Activated T-cell treated with anti-CD3 and anti-CD28 coated beads, Interleukin-2, amount 50 U/mL, for 48 hours (primary cell): ENCODE measurements at regions not wholly inside any gene's neighbourhood (a gene's known extent, or its start where the extent isn't known, plus 50 kb on each side); places are given as distances from the start of the nearest gene placed in this dataset.

Source experiments
- DNase-seq, 2 experiments: peaks; one replicate each; pipeline ENCODE4 v3.0.0-alpha.2; 2020

- DNase-seq: peak; percentile 48 to 54
These were observed 154.6 kb upstream of the GDF10 start for GRCh38 chr10:47145290-47145934.

DNA sequence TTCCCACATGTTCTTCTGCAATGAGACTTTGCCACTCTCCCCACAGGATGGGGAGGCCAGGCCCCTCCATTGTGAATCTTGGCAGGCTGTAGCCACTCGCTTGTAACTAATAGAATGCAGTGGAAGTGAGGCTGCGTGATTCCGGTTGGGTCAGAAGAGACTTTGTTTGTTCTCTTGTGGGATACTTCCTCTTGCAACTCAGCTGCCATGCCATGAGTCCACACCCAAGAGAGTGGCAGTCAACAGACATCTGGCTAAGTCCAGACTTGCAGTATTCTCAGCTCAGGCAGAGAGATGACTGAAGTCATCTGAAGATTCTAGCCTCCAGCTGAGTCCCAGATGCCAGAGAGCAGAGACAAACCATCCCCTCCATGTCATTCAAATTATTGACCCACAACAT is 153.4 kb upstream of the GDF10 start:
- no peak for DNase-seq

- DNase-seq: no peak
These were observed 152.8 kb upstream of the GDF10 start for GRCh38 chr10:47147186-47147585.

- DNase-seq: no peak
These were observed 149.4 kb upstream of the GDF10 start for GRCh38 chr10:47150581-47150980.

- no peak for DNase-seq
These were observed 148.1 kb upstream of the GDF10 start for GRCh38 chr10:47151920-47152319.

GRCh38 chr10:47152861-47153349 is 147.1 kb upstream of the GDF10 start:
- peak in 1 of 2 experiments; percentile 31 for DNase-seq

DNA sequence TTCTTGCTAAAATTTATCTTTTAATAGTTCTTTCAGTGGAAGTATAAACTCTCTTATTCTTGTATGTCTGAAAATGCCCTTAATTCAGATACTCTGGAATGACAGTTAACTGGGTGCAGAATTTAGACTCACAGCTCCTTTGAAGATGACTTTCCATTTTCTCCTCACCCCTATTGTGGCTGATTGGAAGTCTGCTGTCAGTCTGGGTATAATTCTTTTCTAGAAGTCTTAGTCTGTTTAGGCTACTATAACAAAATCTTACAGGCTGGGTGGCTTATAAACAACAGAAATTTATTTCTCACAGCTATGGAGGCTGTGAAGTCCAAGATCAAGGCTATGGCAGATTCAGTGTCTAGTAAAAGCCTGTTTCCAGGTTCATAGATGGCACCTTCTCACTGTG is 145.2 kb upstream of the GDF10 start:
- no peak for DNase-seq

- no peak for DNase-seq
These were observed 143.1 kb upstream of the GDF10 start for GRCh38 chr10:47156873-47157272.

- no peak for DNase-seq
These were observed 141.6 kb upstream of the GDF10 start for GRCh38 chr10:47158116-47159071.

- DNase-seq: no peak
These were observed 140.4 kb upstream of the GDF10 start for GRCh38 chr10:47159361-47160260.

DNA sequence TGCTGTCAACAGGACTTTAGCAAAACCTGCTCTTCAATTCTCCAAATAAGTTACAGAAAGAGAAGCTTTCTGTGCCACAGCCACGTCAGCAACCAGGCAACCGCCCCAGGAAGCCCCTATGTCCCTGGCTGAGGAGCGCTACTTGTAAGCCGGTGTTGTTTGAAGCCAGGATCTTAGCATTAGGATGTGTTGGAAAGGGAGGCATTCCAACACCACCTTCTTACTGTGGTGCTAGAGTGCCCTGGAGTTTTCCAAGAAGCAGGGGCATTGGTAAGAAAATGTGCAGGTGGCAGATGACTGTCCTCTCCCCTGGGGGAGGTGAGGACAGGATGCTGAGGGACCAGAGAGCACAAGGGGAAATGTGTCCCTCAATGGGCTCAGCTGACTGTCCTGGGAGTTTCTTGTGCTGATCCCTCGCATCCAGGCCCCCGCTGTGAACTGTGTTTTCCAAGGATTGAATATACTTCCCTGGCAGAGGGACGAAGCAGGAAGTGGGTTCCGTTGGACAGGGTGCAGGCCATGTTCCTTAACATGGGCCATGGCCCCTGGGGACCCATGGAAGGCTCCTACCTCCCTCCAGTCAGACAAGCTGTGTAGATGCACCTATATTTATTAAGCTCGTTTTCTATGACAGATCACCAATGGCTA is 139.6 kb upstream of the GDF10 start:
- DNase-seq: no peak

GRCh38 chr10:47160967-47161366 is 139.0 kb upstream of the GDF10 start:
- no peak for DNase-seq

- DNase-seq: no peak
These were observed 138.5 kb upstream of the GDF10 start for GRCh38 chr10:47161465-47161864.

GRCh38 chr10:47164126-47164799 is 135.7 kb upstream of the GDF10 start:
- DNase-seq: no peak

GRCh38 chr10:47164800-47165128 is 135.2 kb upstream of the GDF10 start:
- DNase-seq: no peak

- no peak for DNase-seq
These were observed 134.8 kb upstream of the GDF10 start for GRCh38 chr10:47165168-47165710.

GRCh38 chr10:47165711-47166404 is 134.1 kb upstream of the GDF10 start:
- DNase-seq: peak; percentile 57 to 59

GRCh38 chr10:47166405-47166777 is 133.6 kb upstream of the GDF10 start:
- no peak for DNase-seq

- peak in 1 of 2 experiments; percentile 17 for DNase-seq
These were observed 133.0 kb upstream of the GDF10 start for GRCh38 chr10:47166808-47167581.

DNA sequence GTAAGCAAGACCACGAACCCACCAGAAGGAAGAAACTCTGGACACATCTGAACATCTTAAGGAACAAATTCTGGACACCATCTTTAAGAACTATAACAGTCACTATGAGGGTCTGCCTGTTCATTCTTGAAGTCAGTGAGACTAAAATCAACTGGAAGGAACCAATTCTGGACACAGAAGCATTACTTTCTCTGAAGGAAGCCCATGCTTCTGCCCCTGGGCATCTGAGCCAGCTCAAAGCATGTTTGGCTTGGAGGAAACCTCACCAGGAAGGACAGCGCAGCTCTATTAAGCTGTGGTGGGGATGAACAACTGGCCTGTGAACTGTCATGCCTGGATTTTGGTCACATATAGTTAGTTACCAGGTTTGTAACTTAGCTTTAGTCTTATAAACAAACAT is 132.4 kb upstream of the GDF10 start:
- DNase-seq: no peak
